Heart right ventricle (tissue), 16 donors: ENCODE measurements at regions not wholly inside any gene's neighbourhood (a gene's known extent, or its start where the extent isn't known, plus 50 kb on each side); places are given as distances from the start of the nearest gene placed in this dataset.
"Not testable (repeated sequence)": the region's sequence is repeated elsewhere in the genome, so short reads cannot be mapped to it uniquely, and the experiment has no call there.

ENCODE experiments used
- ATAC-seq, 8 donors: fragments of 200-7000 bp; cut with Tn5 transposase; one replicate each; pipeline ENCODE4 v1.9.1; 2020; ENCODE audit warnings: mild to moderate bottlenecking in 8 of 8, moderate library complexity in 8 of 8, moderate number of reproducible peaks in 1 of 8
- DNase-seq, 2 donors: peaks; one replicate each; pipeline ENCODE4 v3.0.0-alpha.2; 2020
- H3K27ac ChIP-seq, 10 donors: fragments of 200-600 bp; sonication (generic) in 2 of 10; one replicate each; pipeline versions ENCODE4 v1.5.0 to v1.8.0; 2020 to 2022; ENCODE audit warnings: mild to moderate bottlenecking in 3 of 10
- H3K27me3 ChIP-seq, 7 donors: fragments of 200-600 bp; one replicate each; pipeline ENCODE4 v1.8.0; 2021 to 2022; ENCODE audit warnings: mild to moderate bottlenecking in 2 of 7
- H3K36me3 ChIP-seq, 9 donors: fragments of 200-600 bp; sonication (generic) in 1 of 9; one replicate each; pipeline versions ENCODE4 v1.5.0 to v1.8.0; 2020 to 2022; ENCODE audit warnings: mild to moderate bottlenecking in 2 of 9
- H3K4me1 ChIP-seq, 9 donors: fragments of 200-600 bp; sonication (generic) in 1 of 9; one replicate each; pipeline versions ENCODE4 v1.5.0 to v1.8.0; 2020 to 2022; ENCODE audit warnings: mild to moderate bottlenecking in 4 of 9
- H3K4me3 ChIP-seq, 10 donors: fragments of 200-600 bp; sonication (generic) in 2 of 10; one replicate each; pipeline versions ENCODE4 v1.5.0 to v1.8.0; 2020 to 2022; ENCODE audit warnings: mild to moderate bottlenecking in 7 of 10, moderate library complexity in 2 of 10
- H3K9me3 ChIP-seq, 11 donors: fragments of 200-600 bp in 10 of 11; sonication (generic) in 2 of 11; one replicate each; pipeline versions ENCODE4 v1.5.0 to v1.8.0; 2013 to 2022; ENCODE audit warnings: mild to moderate bottlenecking in 2 of 11, control low read depth in 1 of 11, moderate library complexity in 1 of 11
- WGBS, 2 donors: extraction: QIAGEN DNeasy Blood & Tissue Kit; methylation state at CpG; one replicate each; pipeline ENCODE4 v1.1.7; 2013; ENCODE audit warnings: inconsistent platforms in 1 of 2; 5-methylcytosine and 5-hydroxymethylcytosine counted together
- intact Hi-C, 10 donors: fragments of 100-400 bp; cut with DNase I; formaldehyde crosslinking; loops; one replicate each; pipeline versions ENCODE4 v1.11.1 to v1.14.2; 2022
- TF ChIP-seq, protein P1 (sequence below), 9 donors: fragments of 200-600 bp; sonication (generic) in 2 of 9; IDR thresholded peaks; one replicate each; pipeline versions ENCODE4 v1.5.0 to v1.8.0; 2021 to 2022; ENCODE audit warnings: antibody characterized with exemption in 9 of 9, mild to moderate bottlenecking in 5 of 9, moderate library complexity in 1 of 9
- donor health status: Arrhythmogenic right ventricular cardiomyopathy.
- donor health status: ischemic (EF 13 %, LVEDD 7.1; RV severe dilation, severe dysfunction).
- donor health status: healthy with polysubstance abuse.
- donor health status: DM: no; HTN: yes; CAD: no.
- donor health status: DM: no; HTN: no; CAD: no.
- donor health status: ischemic (EF 25% LVEDD 6.9; RV normal size, moderate dysfunction).
- donor health status: ischemic (EF 25% LVEDD 5.7; RV mildly dilated, moderate dysfunction).
- donor health status: healthy.
- donor health status: DM: yes; HTN: yes; CAD: no.
- donor health status: Ischemic cardiomyopathy.
- donor health status: ischemic (EF 35%, LVEDD 5.7; RV mildly dilated, moderate dysfunction).
- donor health status: nonischemic (EF 11% LVEDD 7.7; RV severe dilation, severe dysfunction).
- donor health status: DM: yes; HTN: yes; CAD: no.
- donor health status: PGD.
- donor health status: ischemic (EF 29% LVEDD 5.4; RV normal size, mild dysfunction).
- donor health status: nonischemic (EF 23%, LVEDD 6.1; RV moderate dilation, normal function).

DNA sequence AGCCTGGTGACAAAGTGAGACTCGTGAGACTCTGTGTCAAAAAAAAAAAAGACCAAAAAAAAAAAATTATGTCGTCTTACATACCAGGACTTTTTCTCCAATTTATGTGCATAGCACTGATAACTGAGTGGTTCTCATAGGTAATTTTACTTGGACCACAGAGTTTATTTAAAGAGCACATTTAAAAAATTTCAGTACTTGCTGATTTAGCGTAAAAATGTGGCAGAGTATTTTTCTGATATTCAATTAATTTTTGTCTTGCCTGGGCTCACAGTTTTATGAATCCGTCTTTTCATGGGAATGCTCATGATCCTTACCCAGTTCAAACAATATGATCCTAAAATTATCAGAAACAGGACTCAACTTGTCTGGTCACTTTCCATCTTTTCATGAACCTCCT, 151.0 kb upstream of the ZNF92 start:
- 86 to 88% methylated on average over 4 of the region's 4 CpGs for WGBS, 2 donors
- Histone ChIP-seq H3K4me1 (no peaks in the 10 kb centered on the region), H3K27ac (no peak overlapping the region), H3K36me3 (no peaks in the 10 kb centered on the region), H3K9me3 (no peaks in the 10 kb centered on the region), H3K27me3 (no peaks in the 10 kb centered on the region), H3K4me3 (no peak overlapping the region)
- DNase-seq: no peak
- ATAC-seq: no peak
- intact Hi-C loops: loop anchor here in 1 of 10 donors (10.0 kb wide), 1 partner anchor 268 kb away; no protein-coding TSS in a partner anchor
- TF ChIP-seq, protein P1, sequence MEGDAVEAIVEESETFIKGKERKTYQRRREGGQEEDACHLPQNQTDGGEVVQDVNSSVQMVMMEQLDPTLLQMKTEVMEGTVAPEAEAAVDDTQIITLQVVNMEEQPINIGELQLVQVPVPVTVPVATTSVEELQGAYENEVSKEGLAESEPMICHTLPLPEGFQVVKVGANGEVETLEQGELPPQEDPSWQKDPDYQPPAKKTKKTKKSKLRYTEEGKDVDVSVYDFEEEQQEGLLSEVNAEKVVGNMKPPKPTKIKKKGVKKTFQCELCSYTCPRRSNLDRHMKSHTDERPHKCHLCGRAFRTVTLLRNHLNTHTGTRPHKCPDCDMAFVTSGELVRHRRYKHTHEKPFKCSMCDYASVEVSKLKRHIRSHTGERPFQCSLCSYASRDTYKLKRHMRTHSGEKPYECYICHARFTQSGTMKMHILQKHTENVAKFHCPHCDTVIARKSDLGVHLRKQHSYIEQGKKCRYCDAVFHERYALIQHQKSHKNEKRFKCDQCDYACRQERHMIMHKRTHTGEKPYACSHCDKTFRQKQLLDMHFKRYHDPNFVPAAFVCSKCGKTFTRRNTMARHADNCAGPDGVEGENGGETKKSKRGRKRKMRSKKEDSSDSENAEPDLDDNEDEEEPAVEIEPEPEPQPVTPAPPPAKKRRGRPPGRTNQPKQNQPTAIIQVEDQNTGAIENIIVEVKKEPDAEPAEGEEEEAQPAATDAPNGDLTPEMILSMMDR (IDR thresholded peaks at IDR 0.05): no peak

DNA sequence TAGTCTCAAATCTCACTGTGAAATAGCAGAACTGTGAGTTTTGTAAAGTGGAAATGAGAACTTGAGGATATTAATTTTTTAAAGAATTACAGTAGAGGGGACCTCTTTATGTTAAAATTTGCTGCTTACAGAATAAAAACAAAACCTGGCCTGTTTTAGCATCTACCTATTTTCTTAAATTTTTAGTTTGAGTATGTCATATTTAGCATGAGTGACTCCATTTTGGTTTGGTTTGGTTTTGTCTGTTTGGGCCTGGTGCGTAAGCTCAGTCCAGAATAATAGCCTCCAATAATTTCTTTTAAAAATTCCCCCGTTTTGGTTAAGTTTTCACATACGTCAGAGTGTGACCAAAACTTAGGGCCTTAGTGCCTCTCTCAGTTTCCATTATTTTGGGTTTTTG, 152.0 kb upstream of the ZNF92 start:
- Histone ChIP-seq H3K27ac (no peak overlapping the region), H3K9me3 (no peaks in the 10 kb centered on the region), H3K36me3 (no peaks in the 10 kb centered on the region), H3K4me3 (no peak overlapping the region), H3K27me3 (no peaks in the 10 kb centered on the region), H3K4me1 (no peaks in the 10 kb centered on the region)
- no peak for ATAC-seq
- no peak for DNase-seq
- WGBS, 2 donors: 93 to 94% methylated on average over 3 of the region's 3 CpGs
- TF ChIP-seq, protein P1 (IDR thresholded peaks at IDR 0.05): no peak
- intact Hi-C loops: loop anchor here in 1 of 10 donors (10.0 kb wide), 1 partner anchor 267 kb away; no protein-coding TSS in a partner anchor

DNA sequence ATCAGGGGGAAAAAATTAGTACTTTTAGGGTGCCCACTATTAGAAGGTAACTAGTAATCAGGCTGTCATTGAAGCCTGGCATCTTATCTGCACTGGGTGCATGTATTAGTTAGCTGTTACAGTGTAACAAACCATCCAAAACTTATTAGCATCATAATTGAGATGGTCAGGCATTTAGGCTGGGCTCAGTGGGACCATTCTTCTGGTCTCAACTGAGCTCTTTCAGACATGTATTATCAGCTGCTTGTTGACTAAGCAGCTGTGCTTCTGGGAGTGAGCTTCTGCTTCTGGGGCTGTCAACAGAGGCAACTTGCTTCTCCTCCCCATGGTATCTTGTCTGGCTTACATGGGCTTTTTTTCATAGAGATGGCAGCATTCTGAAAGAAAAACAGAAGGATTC, 154.0 kb upstream of the ZNF92 start:
- DNase-seq (no peak), ATAC-seq (no peak)
- H3K27ac ChIP-seq: no peak overlapping the region
- H3K9me3 ChIP-seq: no peaks in the 10 kb centered on the region
- TF ChIP-seq, protein P1 (IDR thresholded peaks at IDR 0.05): no peak
- no peaks in the 10 kb centered on the region for H3K27me3 ChIP-seq
- no peaks in the 10 kb centered on the region for H3K36me3 ChIP-seq
- intact Hi-C loops: loop anchor here in 4 of 10 donors (5.0 to 10.0 kb wide), 3 partner anchors 88 to 267 kb away; no protein-coding TSS in a partner anchor
- H3K4me3 ChIP-seq: no peak overlapping the region
- H3K4me1 ChIP-seq: no peaks in the 10 kb centered on the region

DNA sequence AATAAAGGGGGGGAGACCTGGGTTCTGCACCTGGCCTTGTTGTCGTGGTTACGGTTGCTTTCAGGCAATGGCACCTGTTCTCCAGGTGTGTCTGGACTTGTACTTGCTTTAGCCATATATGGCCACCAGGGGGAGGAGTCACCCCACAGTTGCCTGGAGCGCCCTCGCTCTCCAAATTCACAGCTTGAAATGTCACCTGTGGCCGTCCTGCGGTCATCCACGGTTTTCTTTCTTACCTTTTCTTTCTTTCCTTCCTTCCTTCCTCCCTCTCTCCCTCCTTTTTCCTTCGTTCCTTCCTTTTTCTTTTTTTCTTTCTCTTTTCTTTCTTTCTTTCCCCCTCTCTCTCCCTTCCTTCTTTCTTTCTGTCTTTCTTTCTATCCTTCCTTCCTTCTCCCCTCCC, 157.2 kb upstream of the ZNF92 start:
- no peaks in the 10 kb centered on the region for H3K4me1 ChIP-seq
- DNase-seq (peak in 1 of 2 donors; percentile 32), ATAC-seq (peak in 1 of 8 donors; percentile 56)
- H3K36me3 ChIP-seq: no peaks in the 10 kb centered on the region
- H3K27ac ChIP-seq: no peak overlapping the region
- no peaks in the 10 kb centered on the region for H3K27me3 ChIP-seq
- intact Hi-C loops: loop anchor here in 3 of 10 donors (5.0 kb wide), 2 partner anchors 91 to 264 kb away; no protein-coding TSS in a partner anchor
- 13 to 21% methylated on average over 8 of the region's 8 CpGs for WGBS, 2 donors
- H3K4me3 ChIP-seq: no peak overlapping the region
- no peaks in the 10 kb centered on the region for H3K9me3 ChIP-seq
- TF ChIP-seq, protein P1 (IDR thresholded peaks at IDR 0.05): peak; percentile 24 to 69 (median 63)

DNA sequence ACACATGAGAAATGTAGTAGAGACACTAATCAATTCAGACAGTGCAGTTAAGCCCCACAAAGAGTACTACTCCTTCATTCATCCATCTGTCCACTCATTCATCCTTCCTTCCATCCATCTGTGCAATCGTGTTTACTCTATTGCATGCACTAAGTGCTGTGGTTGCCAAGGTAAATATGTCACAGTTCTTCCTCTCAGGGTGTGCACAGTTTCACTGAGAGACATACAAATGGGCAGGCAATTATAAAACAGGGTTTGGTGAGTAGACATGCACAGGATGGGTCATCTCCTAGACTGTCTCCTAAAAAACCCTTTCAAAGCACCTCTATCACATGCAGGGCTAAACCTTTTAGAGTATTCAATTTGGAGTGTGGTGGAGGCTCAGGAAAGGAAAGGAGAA, 160.4 kb upstream of the ZNF92 start:
- H3K27me3 ChIP-seq, ATAC-seq, H3K9me3 ChIP-seq, DNase-seq, H3K36me3 ChIP-seq, H3K4me1 ChIP-seq, H3K4me3 ChIP-seq, intact Hi-C loops, H3K27ac ChIP-seq: not testable (repeated sequence)
- 41 to 57% methylated on average over 1 of the region's 1 CpG for WGBS, 2 donors

DNA sequence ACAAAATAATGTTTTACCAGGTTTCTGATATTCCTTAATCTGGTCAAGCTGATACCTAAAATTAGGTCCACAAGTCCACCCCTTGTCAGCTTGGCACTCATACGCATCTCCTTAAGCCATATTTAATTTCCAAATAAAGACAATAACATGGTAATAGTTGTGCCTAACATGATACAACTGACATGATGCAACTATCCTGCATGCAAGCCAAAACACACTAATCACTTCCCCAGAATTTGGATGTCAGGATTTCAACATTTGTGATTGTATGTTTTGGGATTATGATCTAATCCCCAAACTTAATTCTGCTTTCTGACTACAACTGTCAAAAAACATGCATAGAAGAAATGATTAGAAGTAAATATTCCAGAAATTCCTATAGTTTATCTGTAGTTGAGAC, 174.4 kb upstream of the ZNF92 start:
- H3K27me3 ChIP-seq, H3K4me3 ChIP-seq, H3K36me3 ChIP-seq, intact Hi-C loops, H3K9me3 ChIP-seq, H3K4me1 ChIP-seq, ATAC-seq, H3K27ac ChIP-seq, DNase-seq: not testable (repeated sequence)
- no CpG with 5 or more reads among the region's 1 CpG for WGBS, 2 donors

DNA sequence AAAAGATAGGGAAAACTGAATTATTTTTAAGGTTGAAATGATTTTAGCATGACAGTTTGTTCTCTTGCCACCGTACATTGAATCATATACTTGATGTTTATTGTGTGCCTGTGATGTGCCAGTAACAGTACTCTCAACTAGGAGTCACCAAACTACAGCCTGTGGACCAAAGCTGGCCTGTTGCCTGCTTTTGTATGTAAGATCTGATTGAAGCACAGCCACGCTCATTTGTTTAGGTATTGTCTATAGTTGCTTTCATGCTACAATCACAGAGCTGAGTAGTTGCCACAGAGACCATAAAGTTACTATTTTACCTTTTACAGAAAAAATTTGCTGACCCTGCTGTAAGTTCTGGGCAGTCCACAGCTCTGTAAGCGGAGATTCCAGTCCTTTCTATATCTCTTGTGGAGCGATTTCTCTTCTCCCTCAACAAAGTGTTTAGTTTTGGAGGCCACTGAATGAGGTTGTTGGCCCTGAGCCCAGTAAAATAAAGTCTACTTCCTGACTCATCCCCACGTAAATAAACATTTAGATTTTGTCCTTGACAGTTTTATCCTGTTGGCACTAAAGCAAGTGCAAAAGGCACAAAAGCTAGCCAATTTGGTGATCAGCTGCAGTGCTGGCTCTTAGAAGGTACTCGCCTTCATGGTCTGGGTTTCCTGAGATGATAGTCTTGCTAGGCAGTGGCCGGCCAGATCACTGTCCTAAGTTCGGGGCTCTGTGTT, 180.2 kb upstream of the ZNF92 start:
- DNase-seq, H3K27me3 ChIP-seq, H3K36me3 ChIP-seq, H3K9me3 ChIP-seq, H3K27ac ChIP-seq, H3K4me1 ChIP-seq, intact Hi-C loops, ATAC-seq, H3K4me3 ChIP-seq: not testable (repeated sequence)
- WGBS, 2 donors: 48 to 78% methylated on average over 2 to 4 of the region's 8 CpGs

DNA sequence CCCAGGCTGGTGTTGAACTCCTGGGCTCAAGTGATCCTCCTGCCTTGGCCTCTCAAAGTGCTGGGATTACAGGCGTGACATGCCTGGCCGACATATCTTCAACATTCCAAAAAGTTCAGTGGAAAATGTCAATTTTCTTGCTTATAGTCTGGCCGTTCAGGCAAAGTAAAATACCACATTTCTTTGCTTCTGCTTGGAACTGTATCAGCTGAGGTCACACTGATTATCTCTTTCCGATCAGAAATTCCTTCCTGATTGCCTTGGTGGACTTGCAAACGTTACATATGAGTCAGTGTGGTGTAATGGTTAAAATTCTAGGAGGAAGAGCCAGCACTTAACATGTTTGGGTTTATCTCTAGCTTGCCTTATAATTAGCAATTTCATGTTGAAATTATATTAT, 170.6 kb upstream of the ERV3-1 start:
- H3K4me3 ChIP-seq, H3K9me3 ChIP-seq, H3K36me3 ChIP-seq, H3K27ac ChIP-seq, ATAC-seq, H3K27me3 ChIP-seq, intact Hi-C loops, H3K4me1 ChIP-seq, DNase-seq: not testable (repeated sequence)
- WGBS, 2 donors: 44 to 63% methylated on average over 5 of the region's 5 CpGs
